GM20000 (cell line): ENCODE measurements at regions not wholly inside any gene's neighbourhood (a gene's known extent, or its start where the extent isn't known, plus 50 kb on each side); places are given as distances from the start of the nearest gene placed in this dataset.

Source experiments
- DNase-seq: peaks from one replicate; pipeline ENCODE4 v3.0.0; 2012; ENCODE audit warnings: low spot score
- TF ChIP-seq, protein P1 (sequence below): IDR thresholded peaks from 2 replicates; pipeline ENCODE4 v1.5.1; 2012; ENCODE audit warnings: mild to moderate bottlenecking, control low read depth; ENCODE audit errors: extremely low read depth, missing control alignments

DNA sequence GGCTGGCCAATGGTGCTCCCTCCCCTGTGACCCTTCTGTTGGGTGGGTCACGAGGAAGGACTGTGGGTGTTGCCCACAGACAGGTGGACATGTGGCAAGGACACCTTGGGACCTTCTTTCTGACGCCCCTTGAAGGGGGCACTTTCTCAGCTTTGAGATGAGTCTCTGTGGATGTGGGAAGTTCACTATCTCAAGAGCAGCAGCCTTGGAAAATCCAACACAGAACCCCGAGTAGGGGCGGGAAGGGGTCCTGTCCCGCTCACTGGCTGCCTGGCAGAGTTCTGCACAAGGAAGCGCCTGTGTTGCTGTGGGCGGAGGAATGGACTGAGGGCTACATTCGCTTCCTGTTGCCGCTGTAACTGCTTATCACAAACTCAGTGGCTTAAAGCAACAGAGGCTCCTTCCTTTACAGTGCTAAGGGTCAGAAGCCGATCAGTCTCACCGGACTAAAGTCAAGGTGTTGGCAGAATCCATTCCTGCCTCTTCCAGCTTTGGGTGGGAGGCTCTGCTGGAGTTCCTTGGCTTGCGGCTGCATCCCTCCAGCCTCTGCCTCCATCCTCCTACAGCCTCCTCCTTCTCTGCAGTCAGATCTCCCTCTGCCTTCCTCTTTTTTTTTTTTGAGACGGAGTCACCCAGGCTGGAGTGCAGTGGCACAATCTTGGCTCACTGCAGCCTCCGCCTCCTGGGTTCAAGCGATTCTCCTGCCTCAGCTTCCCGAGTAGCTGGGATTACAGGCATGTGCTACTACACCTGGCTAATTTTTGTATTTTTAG is 305.2 kb downstream of the SEC14L1 start:
- TF ChIP-seq, protein P1, sequence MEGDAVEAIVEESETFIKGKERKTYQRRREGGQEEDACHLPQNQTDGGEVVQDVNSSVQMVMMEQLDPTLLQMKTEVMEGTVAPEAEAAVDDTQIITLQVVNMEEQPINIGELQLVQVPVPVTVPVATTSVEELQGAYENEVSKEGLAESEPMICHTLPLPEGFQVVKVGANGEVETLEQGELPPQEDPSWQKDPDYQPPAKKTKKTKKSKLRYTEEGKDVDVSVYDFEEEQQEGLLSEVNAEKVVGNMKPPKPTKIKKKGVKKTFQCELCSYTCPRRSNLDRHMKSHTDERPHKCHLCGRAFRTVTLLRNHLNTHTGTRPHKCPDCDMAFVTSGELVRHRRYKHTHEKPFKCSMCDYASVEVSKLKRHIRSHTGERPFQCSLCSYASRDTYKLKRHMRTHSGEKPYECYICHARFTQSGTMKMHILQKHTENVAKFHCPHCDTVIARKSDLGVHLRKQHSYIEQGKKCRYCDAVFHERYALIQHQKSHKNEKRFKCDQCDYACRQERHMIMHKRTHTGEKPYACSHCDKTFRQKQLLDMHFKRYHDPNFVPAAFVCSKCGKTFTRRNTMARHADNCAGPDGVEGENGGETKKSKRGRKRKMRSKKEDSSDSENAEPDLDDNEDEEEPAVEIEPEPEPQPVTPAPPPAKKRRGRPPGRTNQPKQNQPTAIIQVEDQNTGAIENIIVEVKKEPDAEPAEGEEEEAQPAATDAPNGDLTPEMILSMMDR, result no peak
- DNase-seq, result no peak

- TF ChIP-seq, protein P1, result no peak
- DNase-seq, result no peak
Measured at GRCh38 chr17:77446940-77447634, 306.3 kb downstream of the SEC14L1 start.

DNA sequence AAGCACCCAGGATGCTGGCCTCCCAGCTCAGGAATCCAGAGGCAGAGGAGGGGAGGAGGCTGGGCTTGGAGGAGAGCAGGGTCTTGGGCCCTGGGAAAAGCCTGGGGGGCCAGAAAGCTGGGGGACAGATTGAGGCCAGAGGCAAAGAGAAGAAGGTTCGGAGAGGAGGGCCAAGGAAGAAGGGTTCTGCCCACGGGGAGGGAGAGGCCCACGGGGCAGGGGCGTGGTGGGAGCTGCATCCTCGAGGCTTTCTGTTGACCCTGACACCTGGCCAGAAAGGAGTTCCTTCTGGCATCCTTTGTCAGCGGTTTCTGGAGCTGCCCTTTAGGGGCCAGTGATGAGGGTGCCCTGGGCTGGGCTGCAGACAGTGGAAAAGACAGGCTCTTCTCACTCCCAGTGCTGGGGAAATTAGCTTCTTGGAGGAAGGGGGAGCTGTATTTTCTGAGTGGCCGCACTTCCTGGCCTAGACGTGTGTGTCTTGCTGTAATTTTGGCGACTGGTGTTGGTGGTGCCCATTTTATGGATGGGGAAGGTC is 308.7 kb downstream of the SEC14L1 start:
- no peak for DNase-seq
- TF ChIP-seq, protein P1, result no peak

- DNase-seq, result no peak
- TF ChIP-seq, protein P1, result no peak
Measured at GRCh38 chr17:77449908-77450741, 309.4 kb downstream of the SEC14L1 start.

- TF ChIP-seq, protein P1, result no peak
- no peak for DNase-seq
Measured at GRCh38 chr17:77450742-77451244, 310.0 kb downstream of the SEC14L1 start.

- TF ChIP-seq, protein P1, result no peak
- DNase-seq, result peak; percentile 70
Measured at GRCh38 chr17:77451245-77451893, 310.6 kb downstream of the SEC14L1 start.
